GM21786 (cell line): ENCODE measurements at regions not wholly inside any gene's neighbourhood (a gene's known extent, or its start where the extent isn't known, plus 50 kb on each side); places are given as distances from the start of the nearest gene placed in this dataset.

Source experiments
- ATAC-seq: cut with Tn5 transposase; IDR thresholded peaks from one replicate; pipeline ENCODE4 v1.9.1; 2021; ENCODE audit not compliant: unreplicated experiment

GRCh38 chr7:86949052-86949778 lies 110.2 kb downstream of the ELAPOR2 start:
- peak; percentile 92 for ATAC-seq

DNA sequence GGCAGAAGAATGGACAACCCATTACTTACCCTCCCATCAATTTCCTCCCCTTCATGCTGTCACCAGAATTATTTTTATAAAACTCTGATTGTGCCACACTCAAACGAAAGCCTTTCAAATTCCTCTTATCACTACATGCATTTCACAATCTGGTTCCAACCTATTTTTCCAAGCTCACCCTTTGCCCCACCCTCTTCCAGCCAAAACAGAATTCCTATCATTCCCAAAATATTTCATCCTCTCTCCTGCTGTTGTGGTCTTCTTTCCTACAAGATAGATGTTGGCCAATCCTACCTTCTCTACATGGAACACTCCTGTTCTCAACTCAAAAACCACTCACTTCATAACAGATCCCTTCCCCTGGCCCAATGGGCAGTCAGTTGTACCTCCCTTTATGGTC lies 111.5 kb downstream of the ELAPOR2 start:
- no peak for ATAC-seq

DNA sequence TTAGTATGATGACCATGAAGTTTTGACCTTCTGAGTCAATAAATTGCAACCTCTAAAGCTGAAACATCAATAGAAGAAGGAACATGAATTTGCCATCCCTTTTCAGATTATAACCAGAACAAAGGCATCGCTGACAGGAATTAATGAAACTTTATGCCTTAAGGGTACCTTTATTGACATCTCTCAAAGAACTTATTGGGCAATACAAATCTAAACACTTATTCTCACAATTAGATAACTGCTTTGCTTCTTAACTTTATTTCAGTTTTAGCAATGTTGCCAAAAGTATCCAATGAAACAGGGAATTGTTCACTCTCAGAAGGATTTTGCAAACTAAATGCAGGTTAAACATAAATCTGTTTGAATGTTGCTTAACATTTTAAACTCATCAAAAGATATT lies 116.0 kb downstream of the ELAPOR2 start:
- ATAC-seq: no peak

DNA sequence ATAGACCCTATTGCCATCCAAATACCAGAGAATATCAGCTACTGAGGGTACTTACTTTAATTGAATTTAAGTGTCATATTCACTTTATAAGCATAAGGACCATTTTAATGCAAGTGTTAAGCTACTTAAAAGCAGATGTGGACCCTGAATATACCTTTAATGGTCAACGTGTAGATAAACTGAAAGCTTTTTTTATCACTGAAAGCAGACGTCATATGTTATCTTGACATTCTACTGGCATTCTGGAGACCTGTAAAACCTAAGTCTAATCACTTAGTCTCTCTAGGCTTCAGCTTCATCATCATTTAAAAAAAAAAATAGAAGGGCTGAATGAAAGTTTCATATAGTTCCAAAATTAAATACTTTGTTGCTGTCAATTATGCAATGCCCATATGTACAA lies 116.5 kb downstream of the ELAPOR2 start:
- ATAC-seq: no peak

GRCh38 chr7:86942081-86942480 lies 117.4 kb downstream of the ELAPOR2 start:
- no peak for ATAC-seq

DNA sequence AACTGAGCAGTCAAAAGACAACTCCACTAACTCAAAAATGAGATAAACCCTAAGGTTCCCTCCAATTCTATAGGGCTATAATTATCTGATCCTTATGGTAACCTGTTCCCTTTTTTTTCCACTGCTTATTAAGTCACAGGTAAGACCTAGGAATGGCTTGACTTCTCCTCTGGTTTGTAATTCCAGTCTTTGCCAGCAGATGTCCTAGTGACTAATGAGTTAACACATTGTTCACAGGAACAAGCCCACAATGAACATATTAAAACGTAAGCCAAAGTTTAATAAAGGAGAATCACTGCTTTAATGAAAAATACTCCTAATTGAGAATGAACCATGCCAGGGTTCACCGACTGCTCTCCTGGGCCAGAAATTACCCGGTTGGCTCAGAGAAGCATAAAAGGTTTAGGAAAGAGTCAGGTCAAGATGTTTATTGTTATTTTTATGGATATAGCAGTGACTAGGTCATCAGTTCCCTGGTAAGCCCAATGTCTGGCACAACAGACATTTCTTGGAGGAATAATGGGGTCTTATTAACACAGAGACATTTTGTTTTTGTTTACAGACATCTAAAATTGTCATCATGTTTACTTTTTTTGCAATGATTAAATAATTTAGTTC lies 120.1 kb downstream of the ELAPOR2 start:
- ATAC-seq: peak; percentile 88

- no peak for ATAC-seq
These were observed 122.0 kb downstream of the ELAPOR2 start for GRCh38 chr7:86937363-86937878.

DNA sequence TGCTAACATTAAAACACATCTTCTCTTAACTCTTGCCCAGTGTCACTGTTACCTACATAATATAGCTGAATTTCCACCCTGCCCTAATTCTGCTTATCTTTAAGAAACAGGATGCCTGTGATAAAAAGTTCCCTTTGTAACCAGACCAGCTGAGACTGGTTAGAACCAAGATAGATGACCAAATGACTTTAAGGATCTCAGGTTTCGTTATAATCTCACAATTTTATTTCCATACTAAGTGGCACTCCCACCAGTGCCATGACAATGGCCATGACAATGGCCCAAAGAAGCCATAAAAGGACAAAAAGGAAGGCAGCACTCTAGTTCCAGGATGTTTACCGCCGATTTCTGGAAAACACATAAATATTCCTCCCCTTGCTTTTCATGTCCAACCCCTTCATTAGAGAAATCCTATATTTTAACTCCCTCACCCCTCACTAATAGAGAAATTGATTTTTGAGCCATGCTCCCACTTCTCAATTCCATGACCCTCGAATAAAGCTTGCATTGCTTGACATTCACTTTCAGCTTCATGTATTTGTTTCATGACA lies 126.1 kb downstream of the ELAPOR2 start:
- no peak for ATAC-seq

DNA sequence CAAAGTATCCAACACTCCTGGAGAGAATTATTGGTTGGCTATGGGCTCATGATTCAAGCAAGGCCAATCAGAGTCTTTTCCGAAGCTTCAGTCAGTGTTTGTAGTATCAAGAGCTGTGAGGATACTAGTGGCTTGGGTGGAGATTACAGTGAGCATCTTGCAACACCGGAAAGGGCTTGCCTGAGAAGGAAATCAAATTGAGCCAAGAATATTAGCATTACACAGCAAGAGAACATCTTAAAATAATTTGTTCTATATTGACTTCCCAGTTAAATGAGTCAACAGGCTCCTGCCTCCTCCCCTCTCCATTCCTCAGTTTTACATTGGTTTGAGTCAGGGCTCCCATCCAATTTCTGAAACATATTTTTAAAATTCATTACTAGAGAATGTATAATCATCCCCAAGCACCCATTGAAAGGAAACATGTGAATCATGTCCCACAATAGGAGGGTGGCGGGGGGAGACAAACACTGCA lies 127.4 kb downstream of the ELAPOR2 start:
- no peak for ATAC-seq

GRCh38 chr7:86931439-86931838 lies 128.0 kb downstream of the ELAPOR2 start:
- no peak for ATAC-seq

GRCh38 chr7:86930554-86931307 lies 128.7 kb downstream of the ELAPOR2 start:
- ATAC-seq: no peak

GRCh38 chr7:86929293-86930109 lies 130.0 kb downstream of the ELAPOR2 start:
- peak; percentile 42 for ATAC-seq

DNA sequence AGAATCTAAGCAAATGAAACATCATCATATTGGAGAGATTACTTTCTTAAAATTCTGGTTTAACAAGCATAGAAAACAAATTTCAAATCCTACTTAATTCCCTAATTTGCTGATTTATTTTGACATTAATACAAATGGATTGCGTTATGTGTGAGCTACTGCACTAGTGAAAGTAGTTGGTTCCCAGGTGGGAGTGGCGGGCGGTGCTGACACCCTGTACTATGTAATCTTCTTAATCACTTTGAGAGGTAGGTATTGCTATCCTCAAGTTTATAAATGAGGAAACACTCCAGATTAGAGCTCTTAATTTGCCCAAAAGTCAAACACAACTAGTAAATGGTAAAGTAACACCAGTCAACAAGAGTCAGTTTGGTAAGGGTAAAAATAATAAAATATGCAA lies 131.1 kb downstream of the ELAPOR2 start:
- ATAC-seq: no peak

DNA sequence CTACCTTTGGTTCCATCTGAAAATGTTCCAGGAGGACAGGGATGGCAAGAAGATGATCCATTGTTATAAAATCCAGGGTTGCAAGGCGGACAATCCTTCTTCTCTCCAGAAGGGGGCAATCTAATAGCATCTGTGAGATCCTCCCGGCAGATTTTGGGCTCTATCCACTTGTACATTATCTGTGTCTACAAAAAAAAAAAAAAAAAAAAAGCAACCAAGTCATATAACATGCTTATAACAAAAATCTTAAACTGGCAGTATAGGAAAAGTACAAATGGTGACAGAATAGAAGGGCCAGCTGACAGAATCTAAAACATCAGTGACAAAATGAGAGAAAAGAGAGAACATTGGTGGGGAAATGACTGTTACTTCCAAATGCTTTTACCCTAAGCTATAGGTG lies 132.7 kb downstream of the ELAPOR2 start:
- ATAC-seq: peak; percentile 69

GRCh38 chr7:86925221-86925620 lies 134.2 kb downstream of the ELAPOR2 start:
- no peak for ATAC-seq

DNA sequence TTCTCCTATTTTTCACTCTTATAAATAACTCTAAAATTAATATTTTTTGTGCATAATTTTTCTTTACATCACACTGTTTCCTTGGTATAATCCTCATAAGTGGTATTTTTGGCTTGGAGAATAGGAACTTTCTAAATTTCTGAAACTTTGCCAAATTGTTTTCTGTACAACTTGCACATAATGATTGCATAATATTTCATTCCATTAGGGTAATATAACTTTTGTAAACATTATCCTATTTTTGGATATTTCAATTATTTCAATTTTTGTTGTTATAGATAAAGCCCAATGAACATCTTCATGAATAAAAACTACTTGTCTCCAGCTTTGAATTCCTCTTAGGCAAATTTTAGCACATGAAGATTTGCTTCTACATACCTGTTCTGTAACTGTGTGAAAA lies 135.9 kb downstream of the ELAPOR2 start:
- ATAC-seq: no peak

DNA sequence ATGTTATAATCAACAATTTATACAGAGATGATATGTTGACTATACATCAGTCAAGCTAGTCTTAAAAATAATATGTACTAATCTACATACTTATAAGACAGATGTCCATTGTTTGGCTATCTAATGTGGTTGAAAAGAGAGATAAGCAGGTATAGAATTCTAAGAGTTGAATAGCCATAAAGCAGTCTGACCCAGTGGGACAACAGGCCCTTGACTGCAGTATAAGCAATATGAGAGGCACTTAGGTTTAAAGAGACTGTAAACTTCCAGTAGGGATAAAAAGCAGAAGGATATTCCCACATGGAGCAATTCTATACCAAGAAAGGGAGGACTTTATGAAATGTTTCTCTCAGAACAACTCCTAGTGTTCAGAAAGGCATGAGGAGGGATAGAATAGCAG lies 139.3 kb downstream of the ELAPOR2 start:
- no peak for ATAC-seq

- ATAC-seq: no peak
These were observed 141.2 kb downstream of the ELAPOR2 start for GRCh38 chr7:86918245-86918644.

- ATAC-seq: no peak
These were observed 143.1 kb downstream of the ELAPOR2 start for GRCh38 chr7:86916277-86916825.

GRCh38 chr7:86914551-86914950 lies 144.9 kb downstream of the ELAPOR2 start:
- ATAC-seq: no peak
